ENCODE measurements at regions not wholly inside any gene's neighbourhood (a gene's known extent, or its start where the extent isn't known, plus 50 kb on each side); places are given as distances from the start of the nearest gene placed in this dataset.
"Not testable (repeated sequence)": the region's sequence is repeated elsewhere in the genome, so short reads cannot be mapped to it uniquely, and the experiment has no call there.

DNA sequence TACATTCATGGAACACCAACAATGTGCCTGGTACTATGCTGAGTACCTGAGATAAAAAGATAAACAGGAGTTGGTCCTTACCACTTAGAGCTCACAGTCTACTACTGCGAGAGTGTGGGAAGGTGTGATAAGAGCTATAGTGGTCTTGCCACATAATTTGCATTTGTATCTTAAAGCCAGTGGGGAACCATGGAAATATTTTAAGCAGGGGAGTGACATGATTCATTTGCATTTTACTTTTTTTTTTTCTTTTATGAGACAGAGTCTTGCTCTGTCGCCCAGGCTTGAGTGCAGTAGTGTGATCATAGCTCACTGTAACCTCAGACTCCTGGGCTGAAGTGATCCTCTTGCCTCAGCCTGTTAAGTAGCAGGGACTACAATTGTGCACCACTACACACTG lies 53.6 kb downstream of the SRGAP2 start:
- DNase-seq = not testable (repeated sequence)

DNA sequence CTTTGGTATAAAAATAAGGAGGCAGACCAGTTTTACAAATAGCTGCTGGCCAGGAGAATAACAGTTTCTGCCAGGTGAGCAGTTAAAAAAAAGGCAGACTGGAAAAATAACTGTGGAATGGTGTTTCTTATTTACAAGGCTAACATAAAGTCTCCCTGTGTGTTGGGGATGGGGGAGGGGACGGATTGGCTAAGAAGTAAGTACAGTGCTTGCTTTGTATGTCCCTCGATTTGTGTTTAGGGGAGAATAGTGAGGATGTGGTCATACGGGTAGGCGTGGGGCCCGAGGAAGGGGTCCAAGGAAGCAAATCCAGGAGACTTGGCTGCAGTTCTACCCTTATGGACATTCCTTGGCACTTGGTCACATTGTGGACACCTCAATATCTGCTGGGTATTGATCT lies 58.1 kb downstream of the SRGAP2 start:
- not testable (repeated sequence) for DNase-seq

DNA sequence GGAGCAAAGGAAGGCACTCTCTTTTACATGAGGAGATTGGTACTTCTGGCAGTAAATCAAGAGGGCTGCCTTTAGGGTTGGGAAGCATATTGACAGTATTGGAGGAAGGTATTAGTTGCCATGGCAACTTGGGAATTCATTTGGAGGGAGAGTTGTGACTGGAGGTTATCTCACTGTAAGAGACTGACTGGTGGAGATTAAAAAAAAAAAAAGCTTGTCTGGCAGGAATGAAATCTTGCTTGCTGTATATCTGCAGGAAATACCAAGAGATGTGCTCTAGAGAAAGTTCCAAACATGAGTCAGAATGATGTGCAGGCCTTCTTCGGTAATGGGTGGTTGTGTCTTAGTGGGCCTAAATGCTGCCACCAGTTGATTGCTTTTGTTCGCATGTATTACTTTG lies 59.1 kb downstream of the SRGAP2 start:
- not testable (repeated sequence) for DNase-seq

DNA sequence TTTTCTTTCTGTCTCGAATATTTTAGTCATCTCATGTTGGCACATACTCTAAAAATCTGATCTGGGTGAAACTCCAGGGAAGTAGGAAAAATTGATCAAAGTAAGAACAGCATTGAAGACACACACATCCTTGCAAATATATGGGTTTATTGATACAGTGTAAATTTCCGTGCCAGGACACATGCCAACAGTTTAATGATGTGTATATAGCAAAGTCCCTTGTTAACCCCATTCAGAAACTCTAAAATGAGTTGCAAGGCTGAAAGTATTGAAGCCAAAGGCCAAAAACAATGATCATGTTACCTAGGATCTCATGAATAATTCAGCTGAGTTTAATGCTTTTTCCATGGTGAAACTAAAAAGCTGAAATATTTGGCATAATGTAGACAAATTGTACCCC lies 61.6 kb downstream of the SRGAP2 start:
- not testable (repeated sequence) for DNase-seq

DNA sequence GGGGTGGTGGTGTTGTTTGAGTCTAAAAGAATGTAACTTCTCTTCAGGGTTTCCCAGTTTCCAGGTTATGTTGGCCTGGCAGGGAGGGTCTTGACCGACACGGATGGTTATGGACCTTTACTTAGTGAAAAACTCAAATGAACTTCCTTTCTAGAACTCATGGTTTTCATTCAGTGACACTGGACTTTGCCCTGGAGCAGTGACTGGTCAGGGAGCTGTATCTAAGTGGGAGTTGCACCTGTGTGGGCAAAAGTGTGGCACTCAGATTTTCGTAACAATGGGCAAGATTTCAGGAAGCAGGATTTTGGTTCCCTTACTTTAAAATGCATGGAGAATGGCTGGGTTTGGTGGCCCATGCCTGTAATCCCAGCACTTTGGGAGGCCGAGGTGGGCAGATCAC lies 67.8 kb downstream of the SRGAP2 start:
- not testable (repeated sequence) for DNase-seq

DNA sequence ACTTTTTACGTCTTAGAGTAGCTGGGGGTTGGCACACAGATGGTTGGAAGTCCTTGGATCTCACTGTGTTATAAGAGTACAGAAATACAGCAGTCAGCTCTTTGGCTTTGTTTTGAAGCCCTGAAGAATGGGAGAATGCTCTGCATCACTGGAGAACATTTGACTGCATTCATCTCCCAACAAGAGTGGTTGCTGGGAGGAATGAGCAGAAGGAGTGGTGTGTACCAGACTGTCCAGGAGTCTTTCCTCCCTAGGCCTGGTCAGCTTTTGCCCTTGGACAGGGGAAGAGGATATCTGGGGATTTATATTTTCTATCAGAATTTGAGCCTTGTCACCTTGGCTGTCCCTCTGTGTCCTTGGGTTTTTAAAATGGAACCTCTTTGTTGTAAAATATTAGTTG lies 69.8 kb downstream of the SRGAP2 start:
- not testable (repeated sequence) for DNase-seq

DNA sequence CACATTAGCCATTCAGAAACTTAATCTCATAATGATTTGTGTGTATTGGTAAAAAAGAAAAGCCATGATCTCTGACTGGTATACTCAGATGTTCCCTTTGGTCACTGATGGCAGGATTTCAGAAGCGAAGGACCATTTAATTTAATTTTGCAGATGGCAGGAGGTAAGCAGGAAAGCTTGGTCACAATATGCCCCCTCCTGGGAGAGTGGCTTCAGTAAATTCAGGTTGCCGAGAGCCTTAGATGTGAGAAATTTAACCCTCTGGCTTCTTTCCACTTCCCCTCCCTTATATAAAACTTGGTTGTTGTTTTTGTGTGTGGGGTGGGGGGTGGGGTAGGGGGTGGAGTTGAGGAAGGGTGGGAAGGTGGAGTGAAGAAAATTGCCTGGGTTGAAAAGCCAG lies 72.8 kb downstream of the SRGAP2 start:
- not testable (repeated sequence) for DNase-seq

DNA sequence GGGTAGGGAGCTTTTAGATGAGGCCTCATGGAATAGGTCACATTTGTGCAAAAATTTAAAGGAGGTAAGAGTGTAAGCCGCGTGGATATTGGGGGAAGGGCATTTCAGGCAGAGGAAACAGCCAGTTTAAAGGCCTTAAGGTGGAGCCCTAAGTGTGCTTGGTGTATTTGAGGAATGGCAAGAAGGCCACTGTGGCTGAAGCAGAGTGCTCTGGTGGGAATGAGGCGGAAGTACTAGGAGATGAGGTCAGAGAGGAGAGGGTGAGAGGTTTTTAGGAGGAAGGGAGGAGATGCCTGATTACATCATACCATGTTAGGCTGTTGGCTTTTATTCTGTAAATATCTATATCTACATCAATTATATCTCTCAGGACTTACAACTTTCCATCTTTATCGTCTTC lies 75.3 kb downstream of the SRGAP2 start:
- DNase-seq = not testable (repeated sequence)

DNA sequence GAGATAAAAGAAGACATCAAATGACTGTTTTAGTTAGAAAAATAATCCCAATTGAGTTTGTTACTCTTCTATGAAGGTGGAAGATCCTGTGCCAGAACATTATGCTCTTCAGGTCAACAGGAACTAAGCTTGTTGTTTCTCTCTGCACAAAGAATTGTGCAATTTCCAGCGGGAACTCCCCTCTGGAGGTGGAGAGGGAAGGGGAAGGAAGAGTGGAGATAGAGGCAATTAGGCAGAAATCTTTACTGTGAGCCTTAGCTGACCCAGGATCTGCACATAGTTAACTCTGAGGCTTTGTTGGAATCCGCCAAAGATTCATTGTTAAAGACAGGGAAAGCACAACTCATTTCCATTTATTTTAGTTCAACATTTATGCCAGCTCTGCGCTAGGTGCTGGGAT lies 77.3 kb downstream of the SRGAP2 start:
- DNase-seq = not testable (repeated sequence)

DNA sequence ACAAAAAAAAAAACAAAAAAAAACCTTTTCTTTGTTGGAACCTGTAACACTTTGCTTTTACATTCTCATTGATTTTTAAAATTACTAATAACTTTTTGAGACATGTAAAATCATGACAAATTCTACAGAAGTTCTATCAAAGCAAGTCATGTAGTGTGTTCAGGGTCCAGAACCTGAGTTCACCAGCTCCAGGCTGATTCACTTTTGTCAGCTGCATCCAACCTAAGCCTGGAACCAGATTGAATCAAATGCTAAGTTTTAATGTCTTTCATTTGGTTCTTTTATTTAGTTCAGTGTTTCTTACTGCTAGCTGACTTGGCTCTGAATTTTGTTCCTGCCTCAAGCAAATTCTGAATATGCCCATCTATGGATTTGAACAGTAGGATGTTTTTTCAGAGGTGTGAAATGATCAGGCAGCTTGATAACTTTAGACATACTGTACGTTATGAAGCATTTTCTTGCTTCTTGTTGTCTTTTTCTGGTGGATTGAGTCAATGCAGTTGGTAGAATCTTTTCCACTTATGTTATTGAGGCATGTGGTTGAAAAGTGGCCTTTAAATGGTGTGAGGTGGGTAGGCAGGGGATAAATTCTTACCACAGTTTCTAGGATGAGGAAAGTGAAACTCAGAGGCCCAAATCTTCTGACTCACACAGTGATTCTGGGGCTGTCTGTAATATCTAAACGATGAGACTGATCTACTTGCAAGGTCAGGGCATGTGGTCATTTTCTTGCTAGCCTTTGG lies 78.7 kb downstream of the SRGAP2 start:
- DNase-seq = not testable (repeated sequence)

DNA sequence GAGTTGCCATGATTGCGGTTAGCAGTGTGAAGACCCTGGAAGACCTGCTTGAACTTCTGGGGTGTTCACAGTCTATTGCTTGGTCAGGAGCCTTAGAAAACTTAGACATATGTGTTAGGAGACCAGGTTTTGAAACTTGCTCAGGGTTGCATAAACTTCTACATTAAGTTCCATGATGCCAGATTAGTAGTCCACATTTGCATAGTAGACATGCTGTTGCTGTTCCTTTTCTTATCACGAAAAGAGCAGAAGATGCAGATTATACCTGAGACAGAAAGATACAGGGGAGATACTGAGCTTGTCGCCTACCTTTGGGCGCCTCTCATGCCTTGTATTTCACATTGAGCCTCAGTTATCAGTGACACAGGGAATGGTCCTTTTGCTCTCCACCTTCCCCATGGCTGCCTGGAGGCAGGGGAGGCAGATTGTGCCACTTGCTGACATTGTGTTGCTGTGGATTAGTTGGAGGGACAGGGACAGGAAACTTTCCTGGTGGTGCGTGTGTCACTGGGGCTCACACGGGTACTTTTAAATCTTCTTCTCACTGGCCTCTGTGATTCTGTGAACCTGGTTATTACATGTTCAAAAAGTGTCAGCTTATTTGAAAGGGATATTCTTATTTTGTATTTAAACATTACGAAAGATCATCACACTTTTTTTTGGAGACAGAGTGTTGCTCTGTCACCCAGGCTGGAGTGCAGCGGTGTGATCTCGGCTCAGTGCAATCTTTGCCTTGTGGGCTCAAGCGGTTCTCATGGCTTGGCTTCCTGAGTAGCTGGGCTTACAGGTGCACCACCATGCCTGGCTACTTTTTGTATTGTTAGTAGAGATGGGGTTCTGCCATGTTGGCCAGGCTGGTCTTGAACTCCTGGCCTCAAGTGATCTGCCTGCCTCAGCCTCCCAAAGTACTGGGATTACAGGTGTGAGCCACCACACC lies 82.0 kb downstream of the SRGAP2 start:
- DNase-seq = not testable (repeated sequence)

DNA sequence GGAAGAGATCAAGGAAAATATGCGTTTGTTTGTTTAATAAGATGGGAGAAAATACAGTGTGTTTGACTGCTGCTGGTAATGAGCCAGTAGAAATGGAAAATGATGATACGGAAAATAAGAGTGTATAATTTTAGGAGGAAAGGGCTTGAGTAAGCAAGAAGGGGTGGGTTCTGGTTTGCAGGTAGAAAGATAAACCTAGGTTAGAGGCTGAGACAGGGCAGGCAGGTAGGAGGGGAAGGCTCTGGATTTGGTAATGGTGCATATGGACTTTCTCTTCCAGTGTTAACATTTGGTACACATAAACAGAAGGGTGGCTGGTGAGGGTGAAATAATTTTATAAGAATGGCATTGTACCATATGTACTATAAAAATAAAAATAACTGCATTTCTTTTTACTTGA lies 84.4 kb downstream of the SRGAP2 start:
- not testable (repeated sequence) for DNase-seq

DNA sequence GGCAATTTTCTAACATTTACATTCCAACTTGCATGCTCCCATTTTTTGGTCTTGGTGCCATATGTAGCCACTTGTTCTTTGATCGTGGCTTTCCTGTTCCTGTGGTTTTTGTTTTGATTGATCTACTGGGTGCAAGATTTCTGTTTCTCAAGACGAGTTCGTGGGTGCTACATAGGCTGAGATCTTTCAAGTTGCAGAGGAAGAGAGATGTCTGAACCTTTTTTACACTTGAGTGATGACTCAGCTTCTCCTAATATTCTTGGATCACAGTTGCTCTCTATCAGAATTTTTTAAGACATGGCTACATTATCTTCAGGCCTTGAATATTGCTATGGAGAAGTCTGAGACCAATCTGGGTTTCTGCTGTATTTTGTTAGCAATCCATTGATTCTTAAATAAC lies 85.1 kb downstream of the SRGAP2 start:
- DNase-seq = not testable (repeated sequence)

DNA sequence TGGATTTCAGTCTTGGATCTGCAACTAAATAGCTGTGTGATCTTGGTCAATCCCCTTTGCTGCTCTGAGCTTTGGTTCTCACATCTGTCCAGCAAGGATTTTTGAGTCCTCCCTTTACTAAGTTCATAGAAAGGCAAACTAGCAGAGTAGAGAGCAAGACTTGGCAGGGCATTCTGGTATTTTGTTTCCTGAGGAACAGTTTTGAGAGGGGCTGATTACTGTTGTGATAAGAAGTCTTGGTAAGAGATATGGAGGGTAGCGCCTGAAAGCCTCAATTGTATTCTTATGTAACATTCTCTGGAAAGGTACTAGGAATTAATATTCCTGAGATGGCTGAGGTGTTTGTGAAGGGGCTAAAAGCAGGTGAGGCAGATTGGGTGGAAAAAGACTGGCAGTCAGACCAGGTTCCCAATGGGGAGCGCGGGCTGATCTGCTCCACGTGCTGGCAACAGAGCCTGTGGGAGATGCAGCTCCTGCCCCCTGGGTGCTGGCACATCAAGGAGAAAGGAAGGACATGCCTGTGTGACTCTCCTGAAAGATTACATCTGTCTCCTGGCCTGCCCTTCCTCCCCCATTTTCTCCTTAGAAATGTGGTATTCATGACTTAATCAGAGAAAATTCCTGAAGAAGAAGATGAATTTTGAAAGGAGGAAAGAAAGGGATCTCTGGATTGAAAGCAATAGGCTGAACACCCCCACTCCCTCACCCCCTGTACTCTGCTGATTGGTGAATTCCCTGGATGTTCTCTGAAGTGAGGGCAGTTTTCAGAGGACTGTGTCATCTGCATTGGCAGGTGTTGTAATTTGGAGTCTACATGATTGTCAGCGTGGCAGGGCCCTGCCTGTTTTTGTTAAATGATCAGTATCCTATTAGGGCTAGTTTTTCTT lies 94.0 kb downstream of the SRGAP2 start:
- DNase-seq = not testable (repeated sequence)

DNA sequence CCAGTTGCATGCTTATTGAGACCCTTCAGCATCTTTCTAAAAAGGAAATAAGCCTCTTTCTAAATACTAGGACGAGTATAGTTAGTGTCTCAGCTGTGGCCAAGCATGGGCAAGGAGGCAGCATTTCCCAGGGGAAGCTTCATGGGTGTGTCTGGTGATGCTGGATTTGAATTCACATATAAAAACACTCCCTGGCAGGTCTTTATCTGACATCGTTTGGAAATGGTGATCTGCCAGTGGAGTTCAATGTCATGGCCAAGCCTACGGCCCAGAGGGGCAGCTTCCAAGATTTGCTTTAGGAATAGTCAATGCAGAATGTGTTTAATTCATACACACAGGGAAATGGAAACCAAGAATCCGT lies 94.7 kb downstream of the SRGAP2 start:
- DNase-seq = not testable (repeated sequence)

DNA sequence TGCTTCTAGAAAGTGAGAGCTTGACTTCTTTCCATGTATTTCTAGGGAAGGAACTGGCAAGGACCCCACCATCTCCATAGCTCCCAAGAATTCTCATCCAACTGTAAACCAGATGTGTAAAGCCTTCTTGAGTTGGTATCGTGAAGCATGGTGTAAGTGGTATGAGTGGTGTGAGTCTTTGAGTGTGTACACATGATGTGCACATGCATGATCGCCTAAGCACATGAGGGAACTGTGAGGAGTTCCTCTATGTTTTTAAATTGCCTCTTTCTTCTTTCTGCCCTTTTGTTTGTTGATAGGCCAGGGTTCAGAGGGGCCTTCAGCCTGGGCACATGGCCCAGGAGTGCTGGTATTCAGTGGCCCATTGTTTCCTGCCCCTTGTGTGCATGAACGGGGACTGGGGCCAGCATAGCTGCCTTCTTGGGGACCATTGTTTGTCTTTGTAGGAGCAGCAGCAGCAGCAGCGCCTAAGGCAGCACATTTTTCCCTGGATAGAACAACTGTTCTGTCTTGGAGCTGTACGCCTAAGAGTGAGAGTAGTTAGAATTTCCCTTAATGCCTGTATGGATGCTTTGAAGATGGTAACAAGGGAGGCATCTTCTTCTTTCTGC lies 95.9 kb downstream of the SRGAP2 start:
- not testable (repeated sequence) for DNase-seq

DNA sequence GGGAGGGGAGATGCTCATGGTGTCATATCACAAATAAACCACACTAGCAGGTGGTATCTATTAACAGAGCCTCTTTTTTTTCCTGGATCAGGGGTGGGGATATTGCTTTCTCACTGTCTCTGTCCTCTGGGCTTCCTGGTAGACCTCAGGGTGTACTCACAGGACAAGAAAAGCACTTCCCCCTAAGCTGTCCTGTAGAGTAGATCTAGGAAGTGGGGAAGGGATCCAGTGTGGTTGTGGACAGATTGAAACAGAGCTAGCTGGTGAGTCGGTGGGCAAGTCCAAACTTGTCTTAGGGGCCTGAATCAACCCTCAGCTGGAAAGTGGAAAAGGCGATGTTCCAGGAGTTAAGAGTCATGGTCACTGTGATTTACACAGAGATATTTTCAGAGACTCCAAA lies 96.6 kb downstream of the SRGAP2 start:
- DNase-seq = not testable (repeated sequence)

DNA sequence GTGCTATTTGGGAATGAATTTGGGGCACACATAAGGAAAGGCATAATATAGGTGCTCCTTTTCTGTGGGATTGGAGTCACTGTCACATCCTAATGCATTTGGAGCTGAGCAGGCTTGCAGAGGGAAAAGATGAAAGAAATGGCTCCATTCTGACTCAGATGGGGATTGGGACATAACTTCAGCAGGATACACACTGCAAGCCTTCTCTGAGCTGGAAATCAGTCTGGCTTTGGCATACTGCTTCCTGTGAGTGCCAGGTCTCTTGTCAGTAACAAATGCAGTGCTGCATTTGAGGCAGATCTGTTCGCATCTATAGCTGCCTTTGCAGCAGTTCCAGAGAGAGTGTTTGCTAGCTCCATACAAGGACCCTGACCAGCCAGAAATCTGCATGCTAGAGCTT lies 98.7 kb downstream of the SRGAP2 start:
- DNase-seq = not testable (repeated sequence)

DNA sequence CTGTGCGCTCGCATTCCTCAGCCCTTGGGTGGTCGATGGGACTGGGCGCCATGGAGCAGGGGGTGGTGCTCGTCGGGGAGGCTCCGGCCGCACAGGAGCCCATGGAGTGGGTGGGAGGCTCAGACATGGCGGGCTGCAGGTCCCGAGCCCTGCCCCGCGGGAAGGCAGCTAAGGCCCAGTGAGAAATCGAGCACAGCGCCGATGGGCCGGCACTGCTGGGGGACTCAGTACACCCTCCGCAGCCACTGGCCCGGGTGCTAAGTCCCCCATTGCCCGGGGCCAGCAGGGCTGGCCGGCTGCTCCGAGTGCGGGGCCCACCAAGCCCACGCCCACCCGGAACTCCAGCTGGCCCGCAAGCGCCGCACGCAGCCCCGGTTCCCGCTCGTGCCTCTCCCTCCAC lies 104.1 kb downstream of the SRGAP2 start:
- DNase-seq = not testable (repeated sequence)

DNA sequence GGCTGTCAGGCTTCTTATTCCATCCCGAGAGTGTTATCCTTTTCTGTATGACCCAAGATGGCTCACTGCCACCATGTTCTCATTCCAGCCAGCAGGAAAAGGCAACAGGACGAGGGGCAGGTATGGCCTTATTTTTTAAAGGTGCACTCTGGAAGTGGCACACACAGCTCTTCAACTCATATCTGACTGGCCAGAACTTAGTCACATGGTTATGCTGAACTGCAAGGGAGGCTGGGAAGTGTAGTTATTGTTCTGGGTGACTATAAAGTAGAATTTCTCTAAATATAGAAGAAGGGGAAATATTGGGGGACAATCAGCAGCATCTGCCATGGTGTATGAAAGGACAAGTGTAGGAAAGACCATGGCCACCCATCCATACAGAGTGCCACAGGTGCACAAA lies 107.6 kb downstream of the SRGAP2 start:
- not testable (repeated sequence) for DNase-seq

DNA sequence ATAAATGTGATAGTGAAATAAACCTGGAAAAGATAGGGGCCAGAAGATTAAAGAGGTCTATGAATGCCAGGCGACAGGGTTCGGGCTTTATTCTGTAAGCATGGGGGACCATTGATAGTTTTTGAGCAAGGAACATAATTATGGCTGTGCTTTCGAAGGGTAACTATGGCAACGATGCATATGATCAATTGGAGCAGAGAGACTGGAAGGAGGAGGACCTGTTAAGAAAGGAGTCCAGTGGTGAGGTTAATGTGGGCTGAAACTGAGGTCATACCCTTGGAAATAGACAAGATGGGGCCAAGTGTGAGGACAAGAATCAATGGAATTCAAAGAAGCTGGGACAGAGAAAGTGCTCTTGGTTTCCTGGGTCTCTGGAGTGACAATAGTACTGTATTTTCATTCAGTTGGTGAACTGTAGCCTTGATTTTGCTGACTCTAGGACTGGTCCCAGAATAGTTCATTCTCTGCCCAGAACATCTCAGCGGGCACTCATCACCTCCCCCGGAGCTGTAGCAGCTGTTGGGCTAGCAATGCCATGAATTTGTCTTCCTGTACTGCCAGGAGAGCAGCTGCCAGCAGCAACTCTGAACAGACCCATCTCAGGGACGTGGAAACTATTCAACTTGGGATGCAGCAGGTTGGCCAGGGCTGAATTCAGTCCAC lies 108.4 kb downstream of the SRGAP2 start:
- DNase-seq = not testable (repeated sequence)

DNA sequence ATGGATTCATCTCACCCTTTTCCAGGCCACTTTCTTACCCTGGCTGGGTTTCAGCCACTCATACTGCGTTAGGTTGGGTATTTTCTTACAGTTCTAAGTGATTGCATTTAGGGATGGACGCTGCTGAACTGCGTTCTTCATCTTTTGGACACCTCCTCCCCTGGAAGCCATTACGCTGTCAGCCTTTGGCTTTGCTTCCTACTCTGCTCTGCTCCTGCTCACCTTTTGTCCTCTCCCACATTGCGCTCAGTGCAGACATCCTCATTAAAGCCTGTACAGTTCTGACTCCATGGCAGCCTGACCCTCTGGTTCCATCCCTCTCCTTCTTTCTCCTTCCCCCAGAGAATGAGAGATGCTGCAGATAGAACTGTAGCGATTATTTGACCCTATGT lies 108.9 kb downstream of the SRGAP2 start:
- not testable (repeated sequence) for DNase-seq
